Calu3 (cell line): ENCODE measurements at regions not wholly inside any gene's neighbourhood (a gene's known extent, or its start where the extent isn't known, plus 50 kb on each side); places are given as distances from the start of the nearest gene placed in this dataset.

Experiments
- BruUV-seq: library from RNA; stranded (reverse); fragments of 400-500 nt; replicated peaks from 2 replicates; lab custom pipeline; 2021; lab: Mats Ljungman, UMichigan
- CTCF ChIA-PET: fragments of 300-600 bp; sonication (Branson Sonifier 250); formaldehyde crosslinking; loops from one replicate; lab custom pipeline; 2022; ENCODE audit warnings: antibody characterized with exemption; lab: Charles Lee
- DNase-seq: peaks from one replicate; pipeline ENCODE4 v3.0.0; 2022
- H3K27ac Mint-ChIP-seq: one replicate; pipeline ENCODE4 v1.8.0; 2022; ENCODE audit warnings: mixed read lengths; ENCODE audit not compliant: unreplicated experiment
- H3K27me3 Mint-ChIP-seq: one replicate; pipeline ENCODE4 v1.8.0; 2022; ENCODE audit warnings: mixed read lengths; ENCODE audit not compliant: unreplicated experiment
- H3K36me3 Mint-ChIP-seq: one replicate; pipeline ENCODE4 v1.8.0; 2022; ENCODE audit warnings: mild to moderate bottlenecking, moderate library complexity, mixed read lengths; ENCODE audit not compliant: insufficient read depth, unreplicated experiment
- H3K4me1 Mint-ChIP-seq: one replicate; pipeline ENCODE4 v1.8.0; 2022; ENCODE audit warnings: mild to moderate bottlenecking, low read depth, mixed read lengths; ENCODE audit not compliant: unreplicated experiment
- H3K4me3 Mint-ChIP-seq: one replicate; pipeline ENCODE4 v1.8.0; 2022; ENCODE audit warnings: mild to moderate bottlenecking, low read depth, moderate library complexity, mixed read lengths; ENCODE audit not compliant: unreplicated experiment
- H3K9me3 Mint-ChIP-seq: one replicate; pipeline ENCODE4 v1.8.0; 2022; ENCODE audit warnings: low read depth, mixed read lengths; ENCODE audit not compliant: unreplicated experiment
- CTCF ChIP-seq: fragments of 200-600 bp; IDR thresholded peaks from one replicate; pipeline ENCODE4 v1.8.0; 2022; ENCODE audit warnings: antibody characterized with exemption; ENCODE audit not compliant: unreplicated experiment
- intact Hi-C: fragments of 100-400 bp; cut with micrococcal nuclease; formaldehyde crosslinking; loops from one replicate; pipeline ENCODE4 v1.10.0; 2022; ENCODE audit not compliant: unreplicated experiment

- TF ChIP-seq CTCF, result no peak
- H3K4me3 Mint-ChIP-seq, result no peak overlapping the region
- intact Hi-C loops, result no loop called here
- no peaks in the 10 kb centered on the region for H3K27me3 Mint-ChIP-seq
- CTCF ChIA-PET, result no interaction called here
- H3K9me3 Mint-ChIP-seq, result peaks cover 9% of the 10 kb centered on the region
- no peak overlapping the region for H3K27ac Mint-ChIP-seq
- no peaks in the 10 kb centered on the region for H3K36me3 Mint-ChIP-seq
- H3K4me1 Mint-ChIP-seq, result no peaks in the 10 kb centered on the region
- DNase-seq, result no peak
- no TSS peak for BruUV-seq
Measured at GRCh38 chr1:118486199-118486598, 301.2 kb upstream of the SPAG17 start.

- H3K27ac Mint-ChIP-seq, result no peak overlapping the region
- DNase-seq, result no peak
- H3K4me3 Mint-ChIP-seq, result no peak overlapping the region
- H3K27me3 Mint-ChIP-seq, result no peaks in the 10 kb centered on the region
- peaks cover 9% of the 10 kb centered on the region for H3K9me3 Mint-ChIP-seq
- BruUV-seq, result no TSS peak
- no peak for TF ChIP-seq CTCF
- CTCF ChIA-PET, result no interaction called here
- intact Hi-C loops, result no loop called here
- no peaks in the 10 kb centered on the region for H3K4me1 Mint-ChIP-seq
- no peaks in the 10 kb centered on the region for H3K36me3 Mint-ChIP-seq
Measured at GRCh38 chr1:118485757-118486156, 300.7 kb upstream of the SPAG17 start.

- Mint-ChIP-seq H3K4me1 (no peaks in the 10 kb centered on the region), H3K27me3 (no peaks in the 10 kb centered on the region), H3K27ac (no peak overlapping the region)
Measured at GRCh38 chr1:118484893-118485292, 299.9 kb upstream of the SPAG17 start.

GRCh38 chr1:118483245-118484006 lies 298.4 kb upstream of the SPAG17 start:
- Mint-ChIP-seq H3K27ac (no peak overlapping the region), H3K4me1 (no peaks in the 10 kb centered on the region), H3K9me3 (peaks cover 7% of the 10 kb centered on the region), H3K27me3 (no peaks in the 10 kb centered on the region), H3K4me3 (no peak overlapping the region), H3K36me3 (no peaks in the 10 kb centered on the region)
- no peak for DNase-seq
- TF ChIP-seq CTCF, result no peak
- CTCF ChIA-PET, result no interaction called here
- BruUV-seq, result no TSS peak
- intact Hi-C loops, result no loop called here

More at GRCh38 chr1:118484893-118485292, 299.9 kb upstream of the SPAG17 start:
- no peaks in the 10 kb centered on the region for H3K36me3 Mint-ChIP-seq
- no peak for TF ChIP-seq CTCF
- no peak for DNase-seq
- no TSS peak for BruUV-seq
- H3K4me3 Mint-ChIP-seq, result no peak overlapping the region
- intact Hi-C loops, result no loop called here
- peaks cover 9% of the 10 kb centered on the region for H3K9me3 Mint-ChIP-seq
- CTCF ChIA-PET, result no interaction called here
